ENCODE measurements at regions not wholly inside any gene's neighbourhood (a gene's known extent, or its start where the extent isn't known, plus 50 kb on each side); places are given as distances from the start of the nearest gene placed in this dataset.

DNA sequence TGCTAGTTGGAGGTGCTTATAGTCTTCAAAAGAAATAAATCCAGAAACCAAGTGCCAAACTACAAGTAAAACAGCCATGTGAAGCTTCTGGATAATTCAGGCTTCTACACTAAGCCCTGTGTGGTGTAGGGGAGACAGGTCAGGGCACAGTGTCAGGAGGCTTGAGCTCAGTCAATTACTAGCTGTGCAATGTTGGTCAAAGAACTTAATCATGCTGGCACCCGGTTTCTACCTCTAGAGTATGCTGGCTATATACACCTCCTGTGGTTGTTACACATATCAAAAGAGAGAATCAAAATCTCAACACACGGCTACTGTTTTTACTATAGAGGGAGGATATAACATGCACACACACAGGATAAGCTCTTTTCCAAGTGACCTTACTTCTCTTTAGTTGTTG lies 469.7 kb upstream of the ZNF462 start:
- TF ChIP-seq SIN3A (IDR thresholded peaks at IDR 0.05; ENCODE audit: borderline replicate concordance, insufficient read depth, low read length) (no peak), FOXP2 (optimal IDR thresholded peaks at IDR 0.05; ENCODE audit: borderline replicate concordance, extremely low read depth, extremely low read length, insufficient read depth) (no peak), TAF1 (IDR thresholded peaks at IDR 0.05; ENCODE audit: borderline replicate concordance, insufficient read depth, low read length) (no peak), POLR2AphosphoS5 (IDR thresholded peaks at IDR 0.05; ENCODE audit: low read depth, low read length) (no peak)
- TF ChIP-seq, protein P1, sequence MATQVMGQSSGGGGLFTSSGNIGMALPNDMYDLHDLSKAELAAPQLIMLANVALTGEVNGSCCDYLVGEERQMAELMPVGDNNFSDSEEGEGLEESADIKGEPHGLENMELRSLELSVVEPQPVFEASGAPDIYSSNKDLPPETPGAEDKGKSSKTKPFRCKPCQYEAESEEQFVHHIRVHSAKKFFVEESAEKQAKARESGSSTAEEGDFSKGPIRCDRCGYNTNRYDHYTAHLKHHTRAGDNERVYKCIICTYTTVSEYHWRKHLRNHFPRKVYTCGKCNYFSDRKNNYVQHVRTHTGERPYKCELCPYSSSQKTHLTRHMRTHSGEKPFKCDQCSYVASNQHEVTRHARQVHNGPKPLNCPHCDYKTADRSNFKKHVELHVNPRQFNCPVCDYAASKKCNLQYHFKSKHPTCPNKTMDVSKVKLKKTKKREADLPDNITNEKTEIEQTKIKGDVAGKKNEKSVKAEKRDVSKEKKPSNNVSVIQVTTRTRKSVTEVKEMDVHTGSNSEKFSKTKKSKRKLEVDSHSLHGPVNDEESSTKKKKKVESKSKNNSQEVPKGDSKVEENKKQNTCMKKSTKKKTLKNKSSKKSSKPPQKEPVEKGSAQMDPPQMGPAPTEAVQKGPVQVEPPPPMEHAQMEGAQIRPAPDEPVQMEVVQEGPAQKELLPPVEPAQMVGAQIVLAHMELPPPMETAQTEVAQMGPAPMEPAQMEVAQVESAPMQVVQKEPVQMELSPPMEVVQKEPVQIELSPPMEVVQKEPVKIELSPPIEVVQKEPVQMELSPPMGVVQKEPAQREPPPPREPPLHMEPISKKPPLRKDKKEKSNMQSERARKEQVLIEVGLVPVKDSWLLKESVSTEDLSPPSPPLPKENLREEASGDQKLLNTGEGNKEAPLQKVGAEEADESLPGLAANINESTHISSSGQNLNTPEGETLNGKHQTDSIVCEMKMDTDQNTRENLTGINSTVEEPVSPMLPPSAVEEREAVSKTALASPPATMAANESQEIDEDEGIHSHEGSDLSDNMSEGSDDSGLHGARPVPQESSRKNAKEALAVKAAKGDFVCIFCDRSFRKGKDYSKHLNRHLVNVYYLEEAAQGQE (IDR thresholded peaks at IDR 0.05; ENCODE audit: insufficient read depth in 1 of 2, low read depth in 2 of 2, low read length in 2 of 2) = no peak

- TF ChIP-seq, protein P1 (IDR thresholded peaks at IDR 0.05; ENCODE audit: insufficient read depth in 1 of 2, low read depth in 2 of 2, low read length in 2 of 2) = no peak
- TF ChIP-seq FOXP2 (optimal IDR thresholded peaks at IDR 0.05; ENCODE audit: borderline replicate concordance, extremely low read depth, extremely low read length, insufficient read depth) (no peak), TAF1 (IDR thresholded peaks at IDR 0.05; ENCODE audit: borderline replicate concordance, insufficient read depth, low read length) (no peak)
Measured at GRCh38 chr9:106400170-106400569, 462.8 kb upstream of the ZNF462 start.

DNA sequence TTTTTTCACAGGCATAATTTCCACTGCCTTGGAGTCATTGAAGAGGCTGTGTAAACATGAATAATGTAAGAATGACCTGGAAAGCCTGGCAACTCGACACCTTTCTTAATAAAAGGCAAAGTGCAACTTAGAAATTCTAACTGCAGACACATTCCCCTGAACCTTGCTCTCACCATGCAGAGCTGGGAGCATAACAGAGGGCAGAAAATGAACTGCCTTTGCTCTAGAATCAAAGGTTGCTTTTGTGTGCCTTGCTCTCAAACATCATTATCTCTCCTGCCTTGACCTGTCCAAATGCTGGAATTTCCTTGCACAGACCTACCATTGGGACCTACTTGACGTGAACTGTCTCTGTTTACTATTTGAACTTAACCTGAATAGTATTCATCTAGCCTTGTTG lies 462.0 kb upstream of the ZNF462 start:
- TF ChIP-seq POLR2AphosphoS5 (IDR thresholded peaks at IDR 0.05; ENCODE audit: low read depth, low read length) (no peak), SIN3A (IDR thresholded peaks at IDR 0.05; ENCODE audit: borderline replicate concordance, insufficient read depth, low read length) (no peak)
- TF ChIP-seq, protein P1 (IDR thresholded peaks at IDR 0.05; ENCODE audit: insufficient read depth in 1 of 2, low read depth in 2 of 2, low read length in 2 of 2) = 0 out of 4 replicates have a peak, but pooled peaks of 1 of the 2 experiments have one; percentile 54

DNA sequence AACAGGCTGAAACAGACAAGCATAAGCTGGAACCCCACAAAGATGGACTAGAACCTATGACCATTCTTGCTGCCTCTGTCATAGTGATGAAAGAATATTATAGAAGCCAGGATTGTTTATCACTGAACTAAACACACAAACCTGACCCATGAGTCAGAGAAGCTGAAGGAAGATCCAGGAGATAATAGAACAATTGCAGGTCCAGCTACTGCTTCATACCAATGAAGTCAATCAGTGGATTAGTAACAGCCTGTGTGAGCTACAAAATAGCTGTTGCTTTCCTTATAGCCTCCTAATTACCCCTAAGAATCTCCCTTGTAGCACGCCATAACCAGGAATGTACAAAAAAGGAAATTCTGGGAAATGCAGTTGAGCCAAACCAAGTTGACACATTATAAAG lies 459.9 kb upstream of the ZNF462 start:
- no peak for TF ChIP-seq POLR2AphosphoS5 (IDR thresholded peaks at IDR 0.05; ENCODE audit: low read depth, low read length)
- TF ChIP-seq TAF1 (IDR thresholded peaks at IDR 0.05; ENCODE audit: borderline replicate concordance, insufficient read depth, low read length) = no peak
- no peak for TF ChIP-seq FOXP2 (optimal IDR thresholded peaks at IDR 0.05; ENCODE audit: borderline replicate concordance, extremely low read depth, extremely low read length, insufficient read depth)
- TF ChIP-seq, protein P1 (IDR thresholded peaks at IDR 0.05; ENCODE audit: insufficient read depth in 1 of 2, low read depth in 2 of 2, low read length in 2 of 2) = no peak
- TF ChIP-seq SIN3A (IDR thresholded peaks at IDR 0.05; ENCODE audit: borderline replicate concordance, insufficient read depth, low read length) = no peak

DNA sequence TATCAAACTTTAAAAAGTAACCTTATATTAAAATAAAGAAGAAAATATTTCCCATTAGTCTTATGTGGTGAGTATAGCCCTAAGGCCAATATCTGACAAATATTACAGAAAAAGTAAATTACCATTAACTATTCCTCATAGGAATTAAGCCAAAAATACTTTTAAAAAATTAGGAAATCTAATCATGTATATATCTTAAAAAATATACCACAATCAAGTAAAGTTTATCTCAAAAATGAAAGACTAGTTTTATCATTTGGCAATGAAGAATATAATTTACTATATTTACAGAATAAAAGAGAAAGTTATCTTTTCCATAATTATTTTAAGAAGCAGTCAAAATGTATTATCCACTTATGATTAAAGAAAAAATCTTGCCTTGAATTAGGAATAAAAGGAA lies 458.8 kb upstream of the ZNF462 start:
- no peak for TF ChIP-seq TAF1 (IDR thresholded peaks at IDR 0.05; ENCODE audit: borderline replicate concordance, insufficient read depth, low read length)
- TF ChIP-seq POLR2AphosphoS5 (IDR thresholded peaks at IDR 0.05; ENCODE audit: low read depth, low read length) = no peak
- no peak for TF ChIP-seq FOXP2 (optimal IDR thresholded peaks at IDR 0.05; ENCODE audit: borderline replicate concordance, extremely low read depth, extremely low read length, insufficient read depth)

Data from PFSK-1 (cell line).